Transverse colon (tissue), 4 donors: ENCODE measurements at regions not wholly inside any gene's neighbourhood (a gene's known extent, or its start where the extent isn't known, plus 50 kb on each side); places are given as distances from the start of the nearest gene placed in this dataset.

ENCODE experiments used
- EP300 ChIP-seq: sonication (generic); formaldehyde crosslinking; IDR thresholded peaks from one replicate; pipeline ENCODE4 v1.6.1; 2017; ENCODE audit warnings: antibody characterized with exemption, low read depth
- POLR2A ChIP-seq: fragments of 450-650 bp; IDR thresholded peaks from one replicate; pipeline ENCODE4 v1.6.1; 2016; ENCODE audit warnings: antibody characterized with exemption, mild to moderate bottlenecking, moderate library complexity
- POLR2AphosphoS5 ChIP-seq, 3 donors: sonication (generic); formaldehyde crosslinking; IDR thresholded peaks; one replicate each; pipeline ENCODE4 v1.6.1; 2016; ENCODE audit warnings: antibody characterized with exemption in 3 of 3
- TF ChIP-seq, protein P1 (sequence below), 5 experiments: fragments of 200-600 bp in 3 of 5; fragments of 450-650 bp in 2 of 5; sonication (generic) in 3 of 5; IDR thresholded peaks; 1 replicate in 2 of 5; 2 replicates in 3 of 5; pipeline ENCODE4 v1.5.1; 2016 to 2017; ENCODE audit warnings: antibody characterized with exemption in 5 of 5, inconsistent platforms in 3 of 5, mild to moderate bottlenecking in 2 of 5, moderate library complexity in 1 of 5

DNA sequence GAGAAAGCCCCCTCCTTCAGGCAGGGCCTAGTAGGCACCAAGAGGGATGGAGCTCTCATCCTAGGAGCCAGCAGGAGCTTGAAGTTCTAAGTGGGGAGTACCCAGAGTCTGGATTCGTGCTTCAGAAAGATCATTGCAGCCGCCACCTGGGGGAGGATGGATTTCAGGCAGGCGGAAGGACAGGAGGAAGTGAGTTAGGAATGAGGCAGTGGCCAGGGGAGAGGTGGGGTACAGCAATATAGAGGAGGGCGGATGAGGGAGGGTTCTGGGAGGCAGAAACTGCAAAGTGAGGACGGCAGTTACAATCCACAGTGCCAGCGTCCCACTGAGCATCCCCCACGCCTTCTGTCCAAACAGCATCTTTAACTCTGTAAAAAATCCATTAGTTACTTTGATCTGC is 65.2 kb upstream of the LINGO1 start:
- TF ChIP-seq POLR2A = no peak
- TF ChIP-seq EP300 = no peak
- TF ChIP-seq, protein P1, sequence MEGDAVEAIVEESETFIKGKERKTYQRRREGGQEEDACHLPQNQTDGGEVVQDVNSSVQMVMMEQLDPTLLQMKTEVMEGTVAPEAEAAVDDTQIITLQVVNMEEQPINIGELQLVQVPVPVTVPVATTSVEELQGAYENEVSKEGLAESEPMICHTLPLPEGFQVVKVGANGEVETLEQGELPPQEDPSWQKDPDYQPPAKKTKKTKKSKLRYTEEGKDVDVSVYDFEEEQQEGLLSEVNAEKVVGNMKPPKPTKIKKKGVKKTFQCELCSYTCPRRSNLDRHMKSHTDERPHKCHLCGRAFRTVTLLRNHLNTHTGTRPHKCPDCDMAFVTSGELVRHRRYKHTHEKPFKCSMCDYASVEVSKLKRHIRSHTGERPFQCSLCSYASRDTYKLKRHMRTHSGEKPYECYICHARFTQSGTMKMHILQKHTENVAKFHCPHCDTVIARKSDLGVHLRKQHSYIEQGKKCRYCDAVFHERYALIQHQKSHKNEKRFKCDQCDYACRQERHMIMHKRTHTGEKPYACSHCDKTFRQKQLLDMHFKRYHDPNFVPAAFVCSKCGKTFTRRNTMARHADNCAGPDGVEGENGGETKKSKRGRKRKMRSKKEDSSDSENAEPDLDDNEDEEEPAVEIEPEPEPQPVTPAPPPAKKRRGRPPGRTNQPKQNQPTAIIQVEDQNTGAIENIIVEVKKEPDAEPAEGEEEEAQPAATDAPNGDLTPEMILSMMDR (IDR thresholded peaks at IDR 0.05) = no peak
- TF ChIP-seq POLR2AphosphoS5 (IDR thresholded peaks at IDR 0.05) = no peak
